Bone marrow (tissue), 2 donors: ENCODE measurements at regions not wholly inside any gene's neighbourhood (a gene's known extent, or its start where the extent isn't known, plus 50 kb on each side); places are given as distances from the start of the nearest gene placed in this dataset.

Experiments
- DNase-seq, 2 donors: peaks; one replicate each; lab custom pipeline; 2025; lab: John Stamatoyannopoulos, UW

GRCh38 chr15:81484086-81484955 is 110.3 kb upstream of the TMC3 start:
- DNase-seq: no peak

GRCh38 chr15:81483496-81483895 is 109.5 kb upstream of the TMC3 start:
- no peak for DNase-seq

- DNase-seq: no peak
These were observed 107.3 kb upstream of the TMC3 start for GRCh38 chr15:81481346-81481745.

GRCh38 chr15:81480645-81481053 is 106.6 kb upstream of the TMC3 start:
- DNase-seq: peak in 1 of 2 donors; percentile 72

- DNase-seq: no peak
These were observed 104.3 kb upstream of the TMC3 start for GRCh38 chr15:81478354-81478753.

GRCh38 chr15:81475926-81476325 is 101.9 kb upstream of the TMC3 start:
- DNase-seq: no peak

- no peak for DNase-seq
These were observed 101.5 kb upstream of the TMC3 start for GRCh38 chr15:81475471-81475870.

- DNase-seq: no peak
These were observed 99.9 kb upstream of the TMC3 start for GRCh38 chr15:81473946-81474345.

GRCh38 chr15:81473177-81473576 is 99.2 kb upstream of the TMC3 start:
- DNase-seq: no peak

- no peak for DNase-seq
These were observed 97.1 kb upstream of the TMC3 start for GRCh38 chr15:81471151-81471550.

- no peak for DNase-seq
These were observed 95.1 kb upstream of the TMC3 start for GRCh38 chr15:81469154-81469553.

- no peak for DNase-seq
These were observed 92.7 kb upstream of the TMC3 start for GRCh38 chr15:81466741-81467140.

- DNase-seq: no peak
These were observed 80.0 kb upstream of the TMC3 start for GRCh38 chr15:81454024-81454423.

- no peak for DNase-seq
These were observed 76.7 kb upstream of the TMC3 start for GRCh38 chr15:81450721-81451120.

GRCh38 chr15:81449836-81450474 is 75.9 kb upstream of the TMC3 start:
- DNase-seq: no peak

GRCh38 chr15:81443040-81443820 is 69.2 kb upstream of the TMC3 start:
- DNase-seq: no peak

GRCh38 chr15:81442454-81442853 is 68.4 kb upstream of the TMC3 start:
- DNase-seq: no peak

- no peak for DNase-seq
These were observed 60.8 kb upstream of the TMC3 start for GRCh38 chr15:81434851-81435250.

GRCh38 chr15:81433462-81433861 is 59.4 kb upstream of the TMC3 start:
- DNase-seq: no peak

- no peak for DNase-seq
These were observed 58.2 kb upstream of the TMC3 start for GRCh38 chr15:81432179-81432578.

- DNase-seq: no peak
These were observed 53.2 kb upstream of the TMC3 start for GRCh38 chr15:81427176-81427575.

- DNase-seq: no peak
These were observed 51.9 kb upstream of the TMC3 start for GRCh38 chr15:81425905-81426304.
